Pulmonary artery endothelial cell (primary cell): ENCODE measurements at regions not wholly inside any gene's neighbourhood (a gene's known extent, or its start where the extent isn't known, plus 50 kb on each side); places are given as distances from the start of the nearest gene placed in this dataset.
A peak's percentile ranks its signal among the peaks of the same experiment; 100 is the strongest.
"Not testable (repeated sequence)": the region's sequence is repeated elsewhere in the genome, so short reads cannot be mapped to it uniquely, and the experiment has no call there.

Source experiments
- DNase-seq: peaks from one replicate; pipeline ENCODE4 v3.0.0-alpha.2; 2011; ENCODE audit warnings: low read depth, low spot score

DNA sequence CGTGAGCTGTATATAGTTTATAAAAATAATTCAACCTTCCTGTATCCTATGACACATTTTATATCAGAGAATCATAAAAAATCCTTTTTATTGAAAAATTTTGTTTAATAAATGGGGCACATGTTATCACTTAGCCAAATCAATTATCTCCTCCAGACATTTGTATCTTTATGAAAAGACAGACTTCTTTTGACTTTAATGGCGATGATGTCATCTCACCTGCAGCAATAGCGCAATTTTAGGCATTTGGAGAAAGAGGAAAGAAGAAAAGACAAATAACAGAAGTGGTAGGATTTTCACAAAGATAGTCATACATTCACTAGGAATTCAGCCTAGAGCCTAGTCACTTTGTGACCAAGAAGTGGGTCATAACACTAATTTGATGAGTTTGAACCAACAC, 444.5 kb downstream of the PREX1 start:
- no peak for DNase-seq

DNA sequence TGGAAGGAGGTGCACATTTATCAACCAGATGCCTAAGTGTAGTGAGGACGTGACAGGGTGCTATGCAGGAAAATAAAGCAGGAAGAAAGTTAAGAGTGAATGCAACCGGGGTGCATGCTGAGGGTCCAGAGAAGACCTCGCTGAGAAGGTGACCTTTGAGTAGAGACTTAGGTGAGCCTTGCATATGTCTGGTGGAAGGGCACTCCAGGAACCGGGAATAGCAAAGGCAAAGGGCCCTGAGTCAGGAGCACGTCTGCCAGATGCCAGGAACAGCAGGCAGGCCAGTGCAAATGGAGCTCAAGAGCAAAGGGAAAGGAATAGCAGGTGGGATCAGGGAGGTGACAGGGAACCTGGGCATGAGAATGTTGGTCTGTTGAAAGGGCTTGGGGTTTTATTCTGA, 445.5 kb downstream of the PREX1 start:
- DNase-seq = no peak

DNA sequence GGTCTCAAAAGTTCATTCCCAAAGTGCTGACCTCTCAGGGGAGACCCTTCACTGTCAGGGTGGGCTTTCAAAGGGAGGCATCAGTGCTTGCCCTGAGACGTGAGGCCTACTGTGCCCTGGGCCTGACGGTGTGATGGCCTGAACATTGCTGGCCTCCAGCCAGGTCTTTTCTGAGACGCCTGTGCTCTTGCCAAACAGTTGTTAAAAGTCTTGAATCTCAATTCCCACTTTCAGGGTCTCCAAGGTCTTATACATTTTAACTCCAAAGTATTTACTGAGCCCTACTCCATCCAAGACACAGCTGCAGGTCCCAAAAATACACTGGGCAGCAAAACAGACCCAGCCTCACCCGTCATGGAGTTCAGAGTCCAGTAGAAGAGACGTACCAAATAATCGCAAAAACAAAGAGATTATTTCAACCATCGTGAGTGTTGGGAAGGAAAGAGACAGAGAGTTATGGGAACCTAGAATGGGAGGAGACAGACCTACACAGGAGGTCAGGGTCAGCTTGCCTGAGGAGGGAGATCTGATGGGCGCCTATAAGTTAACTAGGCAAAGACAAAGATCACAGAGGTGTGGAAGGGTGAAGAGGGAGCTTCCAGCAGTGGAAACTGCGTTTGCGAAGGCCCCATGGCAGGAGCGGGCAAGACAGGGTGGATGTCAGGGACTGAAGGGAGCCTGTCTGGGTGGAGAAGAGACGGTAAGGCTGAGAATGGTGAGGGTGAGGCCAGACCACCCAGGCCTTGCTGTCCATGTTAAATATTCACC, 446.3 kb downstream of the PREX1 start:
- no peak for DNase-seq

DNA sequence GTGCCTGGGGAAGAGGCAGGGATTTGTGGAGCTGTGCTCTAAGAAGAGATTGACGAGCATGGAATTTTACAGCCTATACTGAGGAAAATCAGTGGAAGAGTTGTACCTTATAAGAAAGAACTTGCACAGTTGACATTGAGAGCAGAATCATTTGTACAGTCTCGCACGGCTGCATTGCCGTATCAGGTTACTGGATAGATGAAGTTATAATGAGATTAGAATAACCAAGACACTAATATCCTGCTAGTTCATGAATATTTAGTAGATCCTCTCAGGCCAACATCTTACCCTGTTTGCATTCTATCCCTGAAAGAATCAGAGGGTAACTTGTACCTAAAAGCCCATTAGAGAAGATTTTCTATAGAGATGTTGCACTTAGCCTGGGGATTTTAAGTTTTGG, 447.1 kb downstream of the PREX1 start:
- DNase-seq = no peak

DNA sequence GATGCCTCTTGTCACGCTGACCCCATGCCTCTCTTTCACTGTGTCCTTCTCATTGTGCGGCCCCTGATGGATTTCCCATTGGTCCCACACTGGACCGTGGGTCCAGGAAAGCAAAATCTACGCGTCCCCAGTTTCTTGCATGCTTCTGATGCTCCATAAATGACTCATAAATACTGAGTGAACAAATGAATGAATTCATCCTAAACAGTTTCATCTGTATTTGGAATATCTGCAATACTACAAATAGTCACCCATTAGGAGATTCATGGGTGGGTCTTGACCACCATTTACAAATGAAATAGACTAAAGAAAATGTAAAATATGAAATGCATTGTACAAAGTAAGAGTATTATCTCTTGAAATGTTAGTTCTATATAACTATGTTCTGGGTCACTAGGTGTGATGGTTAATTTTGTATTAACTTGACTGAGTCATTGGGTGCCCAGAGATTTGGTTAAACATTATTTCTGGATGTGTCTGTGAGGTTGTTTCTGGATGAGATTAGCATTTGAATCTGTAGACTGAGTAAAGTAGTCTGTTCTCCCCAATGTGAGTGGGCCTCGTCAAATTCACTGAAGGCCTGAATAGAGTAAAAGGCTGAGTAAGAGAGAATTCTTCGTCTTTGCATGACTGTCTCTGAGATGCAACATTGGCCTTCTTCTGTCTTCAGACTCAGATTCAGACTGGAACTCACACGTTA, 448.7 kb downstream of the PREX1 start:
- DNase-seq = no peak

DNA sequence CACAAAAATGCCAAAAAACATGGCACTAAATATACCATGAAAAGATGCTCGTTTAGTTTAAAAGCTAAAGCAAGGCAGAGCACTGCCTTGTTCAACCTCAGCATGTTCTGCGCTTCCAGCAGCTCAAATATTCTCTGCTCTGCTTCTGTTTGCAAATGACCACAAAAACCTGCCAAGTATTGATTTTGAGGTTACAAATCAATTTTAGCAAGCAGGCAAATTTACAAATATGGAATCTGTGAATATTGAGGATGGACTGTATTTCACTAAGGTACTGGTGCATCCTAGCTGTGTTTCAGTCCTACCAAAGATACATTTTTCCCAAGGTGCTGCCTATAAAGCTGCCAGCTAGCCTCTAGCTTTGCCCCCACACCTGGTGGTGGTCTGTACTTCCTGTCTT, 449.9 kb downstream of the PREX1 start:
- no peak for DNase-seq

DNA sequence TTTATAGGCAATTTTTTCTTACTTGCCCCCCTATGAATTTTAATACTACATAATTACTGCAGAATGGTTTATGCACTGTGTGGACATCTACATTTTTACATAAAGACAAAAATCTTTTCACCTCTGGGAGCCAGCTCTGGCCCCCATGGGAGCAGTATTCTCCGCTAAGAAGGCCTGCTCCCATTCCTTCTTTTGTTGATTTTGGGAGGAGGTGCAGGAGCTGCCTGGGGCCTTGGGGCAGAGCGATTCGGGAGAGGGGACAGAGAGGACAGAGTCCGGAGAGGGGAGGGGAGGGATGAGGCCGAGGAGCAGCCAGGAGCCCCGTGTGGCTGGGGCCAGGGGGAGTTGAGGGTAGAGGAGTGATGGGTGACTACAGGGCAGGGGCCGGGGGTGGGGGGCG, 452.0 kb downstream of the PREX1 start:
- no peak for DNase-seq

DNA sequence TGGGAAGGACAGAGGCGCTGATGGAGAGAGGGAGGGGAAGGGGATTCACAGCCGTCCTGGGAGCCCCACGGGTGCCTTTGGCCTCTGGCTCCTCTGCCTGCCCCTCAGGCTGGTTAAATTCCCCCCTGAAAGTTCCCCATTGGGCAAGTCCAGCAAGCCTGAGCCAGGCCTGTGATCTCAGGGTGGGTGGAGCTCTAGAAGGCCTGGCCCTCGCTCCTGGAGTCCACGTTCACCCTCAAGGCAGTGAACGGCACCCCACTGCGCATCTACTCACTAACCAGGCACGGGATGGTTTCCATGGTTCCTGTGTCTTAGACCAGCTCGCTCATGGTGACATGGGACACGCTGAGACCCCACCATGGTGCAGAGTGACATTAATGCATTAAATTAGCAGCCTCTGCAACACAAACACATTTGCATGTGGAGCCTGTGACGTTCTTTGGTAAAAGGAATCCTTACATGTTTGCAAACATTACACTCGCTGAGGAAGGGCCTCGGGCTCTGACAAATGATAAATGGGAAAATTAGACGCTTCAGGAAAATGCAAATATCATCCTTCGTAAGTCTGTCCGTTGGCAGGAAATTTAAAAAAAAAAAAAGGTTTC, 452.7 kb downstream of the PREX1 start:
- DNase-seq = no peak

DNA sequence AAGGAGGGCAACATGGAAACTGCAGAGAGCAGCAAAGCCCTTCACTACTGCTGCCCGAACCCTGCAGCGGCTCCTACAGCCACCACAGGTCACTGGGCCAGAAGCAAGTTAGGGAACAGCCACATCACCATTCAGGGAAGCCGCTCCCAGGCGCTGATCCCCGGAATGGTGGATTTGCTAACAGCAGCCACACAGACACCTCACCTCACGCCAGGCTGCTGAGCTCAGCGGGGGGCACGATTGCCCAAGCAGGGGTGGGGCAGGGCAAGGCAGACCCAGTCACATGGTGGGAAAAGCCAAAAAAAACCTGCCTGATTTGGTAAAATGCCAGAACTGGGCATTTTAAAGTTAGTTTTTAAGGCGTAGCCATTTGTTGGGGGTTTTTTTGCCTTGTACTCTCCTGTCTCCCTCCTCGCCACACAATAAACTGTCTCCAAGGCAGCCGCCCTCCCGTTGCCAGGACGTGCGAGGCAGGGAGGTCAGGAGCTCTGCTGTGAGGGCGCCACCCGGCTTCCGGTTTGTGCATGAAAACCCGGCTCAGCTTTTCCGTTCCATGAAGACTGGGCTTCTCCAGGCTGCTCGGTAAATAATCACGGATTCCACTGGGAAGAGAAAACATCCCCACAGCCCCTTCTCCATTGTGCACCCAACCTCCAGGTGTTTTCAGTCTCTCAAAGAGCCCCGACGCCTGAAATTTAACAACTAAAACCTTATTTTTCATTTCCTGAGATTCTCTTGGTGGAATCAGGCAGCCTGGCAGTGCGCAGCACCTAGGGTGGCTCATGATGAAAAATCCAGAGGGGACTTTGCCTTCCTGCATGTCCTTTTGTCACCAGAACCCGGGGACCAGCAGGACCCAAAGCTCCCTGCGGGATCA, 453.5 kb downstream of the PREX1 start:
- peak; percentile 64 for DNase-seq

DNA sequence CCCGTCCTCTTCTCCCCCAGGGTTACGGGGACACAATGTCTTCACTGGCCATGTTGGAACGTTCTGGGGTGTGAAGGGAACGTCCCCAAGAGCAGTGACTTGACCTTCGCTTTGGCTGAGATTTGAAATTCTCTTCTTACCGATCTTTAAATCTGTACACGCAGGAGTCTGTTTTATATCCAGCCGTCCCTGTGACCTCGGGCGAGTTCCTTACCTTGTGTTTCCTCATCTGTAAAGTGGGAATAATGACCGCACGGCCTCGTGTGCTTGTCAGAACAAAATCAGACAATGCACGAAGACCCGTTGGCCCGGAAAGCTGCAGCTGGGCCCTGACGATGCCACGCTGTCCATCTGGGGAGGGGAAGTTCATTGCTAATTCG, 454.3 kb downstream of the PREX1 start:
- no peak for DNase-seq

DNA sequence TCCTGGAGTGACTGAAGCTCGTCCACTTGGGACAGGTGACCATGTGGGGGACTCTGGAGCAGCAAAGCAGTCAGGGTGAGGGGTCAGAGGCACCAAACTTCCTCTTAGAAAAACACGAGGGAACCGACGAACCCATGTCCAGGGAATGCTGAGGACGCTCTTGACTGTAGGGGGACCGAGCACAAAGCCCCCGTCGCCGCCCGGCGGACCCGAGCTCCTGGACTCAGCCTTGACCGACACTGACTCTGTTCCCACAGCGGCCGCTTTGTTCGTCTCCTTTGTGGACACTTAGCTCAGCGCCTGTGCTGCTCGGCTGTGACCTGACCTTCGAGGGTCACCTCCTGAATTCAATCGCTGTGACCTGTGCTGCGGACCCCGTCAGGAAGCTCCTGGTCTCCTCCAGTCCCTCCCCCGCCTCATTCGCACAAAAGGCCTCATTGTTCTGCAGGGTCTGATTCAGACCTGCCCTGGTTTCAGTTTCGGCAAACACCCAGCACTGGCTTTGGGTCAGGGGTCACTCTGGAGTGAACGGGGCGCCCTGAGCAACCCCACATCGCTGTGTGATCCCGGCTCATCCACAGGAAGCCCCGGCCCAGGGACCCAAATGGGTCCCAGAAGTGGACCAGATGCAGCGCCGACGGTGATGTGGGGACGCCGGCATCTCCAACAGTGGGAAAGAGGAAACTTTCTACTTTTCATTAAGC, 454.8 kb downstream of the PREX1 start:
- not testable (repeated sequence) for DNase-seq

DNA sequence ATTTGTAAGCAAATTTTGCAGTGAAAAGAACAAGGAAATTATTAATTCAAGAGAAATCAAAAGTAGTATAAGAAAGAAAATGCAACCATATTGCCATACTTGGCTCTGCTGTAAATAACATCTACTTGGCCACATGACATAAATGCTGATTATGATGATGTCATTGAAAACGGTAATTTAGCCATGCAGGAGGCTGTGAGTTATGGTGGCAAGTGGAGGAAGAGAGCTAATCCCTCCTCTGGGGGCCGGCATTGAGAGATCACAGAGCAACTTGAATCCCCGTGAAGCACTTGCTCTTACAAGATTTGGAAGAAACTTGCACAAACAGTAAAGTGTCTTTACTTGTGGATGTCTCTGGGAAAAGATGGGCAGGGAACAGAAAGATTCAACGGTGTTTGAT, 456.6 kb downstream of the PREX1 start:
- DNase-seq = no peak

DNA sequence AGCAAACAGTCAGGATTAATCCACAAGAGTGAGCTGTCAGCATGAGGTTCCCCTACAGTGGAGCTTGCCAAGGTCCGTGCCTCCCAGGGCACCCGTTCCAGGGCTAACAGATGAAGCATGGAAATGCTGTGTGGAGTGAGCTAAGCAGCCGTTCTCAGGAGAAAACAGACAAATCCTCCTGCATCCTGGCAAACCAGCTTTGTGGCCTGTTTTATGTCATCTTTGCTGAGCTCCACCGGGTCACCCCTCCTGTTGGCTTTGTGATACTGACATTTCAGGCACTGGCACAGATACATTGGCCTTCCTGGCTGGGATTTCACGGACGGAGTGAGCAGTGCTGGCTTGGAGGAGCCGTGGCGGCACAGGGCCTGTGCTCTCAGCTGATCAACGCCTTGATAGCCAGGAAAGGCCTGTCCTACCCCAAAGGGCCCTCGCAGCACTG, 459.2 kb downstream of the PREX1 start:
- DNase-seq = not testable (repeated sequence)

DNA sequence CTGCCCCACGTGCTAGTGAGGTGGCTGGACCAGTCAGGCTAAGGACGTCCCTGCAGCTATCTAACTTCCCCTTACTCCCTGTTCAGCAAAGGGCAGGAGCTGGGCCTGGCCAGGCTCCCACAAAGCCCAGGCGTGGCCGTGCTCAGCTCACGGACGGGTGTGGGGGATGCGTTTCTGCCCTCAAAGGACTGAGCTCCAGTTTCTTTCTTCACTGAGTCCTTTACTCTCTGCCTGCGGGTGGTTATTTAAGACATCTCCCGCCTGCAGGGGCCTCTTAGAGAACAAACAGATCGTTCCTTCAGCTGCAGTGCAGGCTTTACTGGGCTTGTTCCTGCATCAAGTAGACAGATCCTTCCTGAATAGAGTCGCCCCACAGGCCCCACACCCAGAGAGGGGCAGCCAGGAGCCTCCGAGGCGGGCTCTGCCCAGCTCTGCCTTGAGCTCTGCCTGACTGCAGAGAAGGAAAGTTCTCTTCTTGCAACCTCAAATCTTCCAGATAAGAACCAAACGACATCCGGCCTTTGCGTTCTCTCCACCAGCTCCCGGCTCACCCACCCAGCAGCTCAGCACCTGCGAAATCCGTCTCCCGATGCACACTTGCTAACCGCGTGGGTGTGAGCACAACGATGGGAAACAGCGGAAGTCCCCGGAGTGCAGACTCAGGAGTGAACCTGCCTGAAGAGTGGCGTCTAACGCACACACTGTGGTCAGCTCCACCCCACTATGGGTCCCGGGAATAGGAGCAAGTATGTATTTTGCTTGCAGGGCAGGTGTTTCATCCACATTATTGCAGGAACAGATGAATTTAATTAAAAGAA, 460.0 kb downstream of the PREX1 start:
- DNase-seq = not testable (repeated sequence)

DNA sequence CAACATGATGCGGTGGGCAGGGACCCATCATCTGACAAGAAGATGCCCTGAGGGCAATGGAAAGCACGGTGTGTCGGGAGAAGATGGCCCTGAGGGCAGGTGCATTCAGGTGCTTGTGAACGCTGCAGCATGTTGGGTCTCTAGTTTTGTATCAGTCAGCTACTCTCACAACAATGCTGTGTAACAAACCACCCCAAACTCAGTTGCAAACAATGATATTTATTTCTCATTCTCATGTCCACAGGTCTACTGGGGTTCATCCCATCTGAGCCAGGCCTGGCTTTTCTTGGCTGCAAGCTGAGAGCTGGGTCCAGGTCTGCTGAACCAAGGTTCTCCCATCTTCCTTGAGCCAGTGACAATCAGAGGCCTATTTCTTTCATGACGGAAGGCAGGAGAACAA, 461.6 kb downstream of the PREX1 start:
- DNase-seq = no peak

DNA sequence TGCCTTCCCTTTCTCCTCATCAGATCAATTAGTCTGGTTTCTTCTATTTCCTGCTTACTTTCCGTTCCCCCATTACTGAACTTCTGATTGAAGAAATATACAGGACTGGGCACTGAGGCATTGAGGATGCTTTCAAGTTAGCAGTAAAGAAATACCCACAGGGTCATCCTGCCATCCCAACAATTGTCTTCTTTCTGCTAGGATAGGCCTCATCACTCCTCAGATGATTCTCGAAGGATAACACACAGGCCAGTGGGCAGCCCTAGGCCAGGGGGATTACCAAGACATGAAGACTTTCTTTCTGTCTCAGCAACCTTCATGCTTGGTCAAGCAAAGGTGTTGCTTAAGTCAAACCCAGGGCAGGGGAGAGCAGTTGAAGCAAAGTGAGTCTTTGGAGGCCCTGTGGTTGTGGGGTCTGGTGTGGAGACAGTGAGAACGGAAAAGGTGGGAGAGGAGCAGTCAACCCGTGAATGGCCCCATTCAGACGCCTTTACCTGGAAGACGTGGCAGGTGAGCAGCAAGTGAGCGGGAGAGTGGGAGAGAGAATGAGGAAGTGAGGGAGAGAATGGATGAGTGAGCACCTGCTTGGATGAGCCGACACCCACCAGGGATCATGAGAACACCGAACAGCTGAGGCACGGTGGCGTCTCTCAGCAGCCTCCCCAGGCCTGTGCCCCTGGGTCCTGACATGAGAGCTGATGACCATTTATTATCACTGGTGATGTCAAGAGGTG, 462.9 kb downstream of the PREX1 start:
- DNase-seq = no peak

DNA sequence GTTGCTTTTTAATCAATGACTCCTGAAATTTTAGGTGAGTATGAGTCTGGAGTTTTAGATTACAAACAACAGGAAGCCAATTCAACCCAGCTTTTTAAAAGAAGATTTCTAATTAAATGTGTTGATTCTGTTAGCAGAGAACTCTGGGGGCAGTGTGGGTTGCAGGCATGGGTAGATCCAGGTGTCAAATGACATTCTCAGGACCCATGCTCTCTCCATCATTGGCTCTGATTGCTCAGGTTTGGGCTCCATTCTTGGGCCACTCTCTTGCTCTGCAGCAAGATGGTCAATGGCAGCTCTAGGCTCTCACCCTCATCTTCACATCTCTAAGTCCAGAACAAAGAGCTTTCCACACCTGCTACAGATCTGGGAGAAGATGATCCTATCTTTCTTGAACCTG, 463.7 kb downstream of the PREX1 start:
- DNase-seq = no peak

DNA sequence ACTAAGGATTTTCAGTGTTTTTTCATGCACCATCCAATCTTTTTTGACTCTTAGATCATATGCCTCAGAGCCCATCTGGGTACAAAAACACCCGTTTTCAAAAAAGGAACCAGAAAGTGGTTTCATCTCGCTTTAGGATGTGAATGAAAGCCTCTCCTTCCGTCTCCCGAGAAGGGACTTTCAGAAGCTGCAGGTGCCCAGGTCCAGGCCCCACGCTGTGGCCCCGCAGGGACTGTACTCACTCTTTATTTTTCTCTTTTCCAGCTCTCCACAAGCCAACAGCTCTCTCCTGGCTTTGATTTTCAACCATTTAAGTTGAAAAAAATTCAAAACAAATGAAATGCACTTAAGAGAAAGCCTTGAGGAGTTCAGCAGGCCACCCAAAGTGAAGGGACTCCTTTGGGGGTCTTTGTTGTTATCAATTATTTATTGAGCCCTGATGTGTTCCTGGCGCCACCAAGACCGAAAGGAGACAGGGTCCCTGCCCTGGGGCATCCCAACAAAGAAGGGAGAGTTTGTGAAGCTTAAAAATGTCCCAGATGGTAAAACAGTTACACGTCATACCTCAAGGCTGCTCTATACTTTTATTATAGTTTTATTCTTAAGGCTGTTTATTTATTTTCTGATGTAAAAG, 467.3 kb downstream of the PREX1 start:
- no peak for DNase-seq

DNA sequence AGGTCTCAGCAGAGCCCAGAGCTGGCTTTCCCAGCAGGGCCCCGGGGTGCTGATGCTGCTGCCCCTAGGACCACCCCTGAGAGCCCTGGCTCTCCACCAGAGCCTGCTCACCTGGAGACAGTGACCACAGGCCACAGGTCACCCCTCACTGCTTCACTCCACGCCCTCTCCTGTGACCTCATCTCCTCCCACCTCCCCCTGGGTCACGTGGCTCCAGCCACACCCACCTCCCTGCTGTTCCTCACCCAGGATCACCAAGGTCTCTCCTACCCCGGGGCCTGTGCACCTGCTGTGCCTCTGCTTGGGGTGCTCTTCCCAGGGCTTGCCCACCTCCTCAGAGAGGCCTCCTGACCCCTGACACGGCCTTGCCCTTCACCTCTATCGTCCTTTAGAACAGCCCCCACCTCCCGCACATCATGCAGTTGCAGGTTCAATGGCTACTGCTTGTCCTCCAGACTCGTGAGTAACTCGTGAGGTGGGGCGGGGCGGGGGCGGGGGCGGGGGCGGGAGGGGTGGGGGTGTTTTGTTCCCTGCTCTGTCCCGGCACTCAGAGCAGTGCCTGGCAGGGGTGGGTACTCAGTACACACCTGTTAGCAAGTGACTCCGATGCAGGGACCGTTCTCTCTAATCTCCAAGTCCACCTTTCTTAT, 468.0 kb downstream of the PREX1 start:
- DNase-seq = no peak
